Nephron progenitor cell (in vitro differentiated cells): ENCODE measurements at regions not wholly inside any gene's neighbourhood (a gene's known extent, or its start where the extent isn't known, plus 50 kb on each side); places are given as distances from the start of the nearest gene placed in this dataset.
"Not testable (repeated sequence)": the region's sequence is repeated elsewhere in the genome, so short reads cannot be mapped to it uniquely, and the experiment has no call there.

Experiments used
- DNase-seq: peaks from one replicate; pipeline ENCODE4 v3.0.0; 2021
- H3K27ac Mint-ChIP-seq: 2 replicates; pipeline ENCODE4 v1.8.0; 2021; ENCODE audit warnings: mild to moderate bottlenecking, moderate library complexity, mixed read lengths
- H3K27me3 Mint-ChIP-seq: 2 replicates; pipeline ENCODE4 v1.8.0; 2021; ENCODE audit warnings: mild to moderate bottlenecking, low read depth, mixed read lengths; ENCODE audit not compliant: poor library complexity
- H3K36me3 Mint-ChIP-seq: 2 replicates; pipeline ENCODE4 v1.8.0; 2021; ENCODE audit warnings: low read depth, mixed read lengths
- H3K4me1 Mint-ChIP-seq: 2 replicates; pipeline ENCODE4 v1.8.0; 2021; ENCODE audit warnings: mixed read lengths
- H3K4me3 Mint-ChIP-seq: 2 replicates; pipeline ENCODE4 v1.8.0; 2021; ENCODE audit warnings: mild to moderate bottlenecking, moderate library complexity, mixed read lengths
- H3K9me3 Mint-ChIP-seq: 2 replicates; pipeline ENCODE4 v1.8.0; 2021; ENCODE audit warnings: mild to moderate bottlenecking, moderate library complexity, mixed read lengths
- CTCF ChIP-seq: fragments of 200-600 bp; sonication (generic); IDR thresholded peaks from 2 replicates; pipeline ENCODE4 v1.5.0; 2021; ENCODE audit warnings: antibody characterized with exemption

DNA sequence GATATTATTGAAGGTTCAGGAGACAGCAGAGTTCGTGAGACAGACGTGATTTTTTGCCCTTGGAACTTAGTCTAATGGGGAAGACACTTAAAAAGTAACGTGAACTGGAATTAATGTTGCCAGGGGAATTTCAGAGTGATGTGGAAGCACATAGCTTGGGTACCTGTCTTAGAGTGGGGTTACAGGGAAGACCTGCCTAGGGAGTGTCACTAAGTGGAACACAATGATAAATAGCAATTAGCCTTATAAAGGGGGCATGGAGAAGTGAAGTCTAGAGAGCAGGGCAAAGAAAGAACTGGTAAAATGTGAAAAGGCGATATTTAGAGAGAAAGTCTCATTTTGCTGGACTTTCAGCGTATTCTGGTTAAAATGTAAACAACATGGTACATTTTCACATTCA, 306.0 kb upstream of the TCF4 start:
- Mint-ChIP-seq H3K4me1 (peaks cover 21% of the 10 kb centered on the region), H3K36me3 (peaks cover 5% of the 10 kb centered on the region), H3K4me3 (peak overlapping the region; percentile 81), H3K27ac (peak overlapping the region; percentile 27), H3K9me3 (peaks cover 15% of the 10 kb centered on the region), H3K27me3 (no peaks in the 10 kb centered on the region)
- no peak for DNase-seq
- TF ChIP-seq CTCF, result no peak

- H3K27ac Mint-ChIP-seq, result peak overlapping the region; percentile 90
- not testable (repeated sequence) for H3K36me3 Mint-ChIP-seq, H3K27me3 Mint-ChIP-seq, DNase-seq
- peaks cover 21% of the 10 kb centered on the region for H3K4me1 Mint-ChIP-seq
- H3K9me3 Mint-ChIP-seq, result peaks cover 15% of the 10 kb centered on the region
- H3K4me3 Mint-ChIP-seq, result peak overlapping the region; percentile 81
These were observed 305.1 kb upstream of the TCF4 start for GRCh38 chr18:55892862-55893813.

GRCh38 chr18:55886886-55887285, 298.9 kb upstream of the TCF4 start:
- Mint-ChIP-seq H3K36me3 (no peaks in the 10 kb centered on the region), H3K9me3 (peaks cover 12% of the 10 kb centered on the region), H3K27ac (no peak overlapping the region), H3K27me3 (no peaks in the 10 kb centered on the region), H3K4me1 (no peaks in the 10 kb centered on the region), H3K4me3 (no peak overlapping the region)
- TF ChIP-seq CTCF, result no peak
- no peak for DNase-seq

DNA sequence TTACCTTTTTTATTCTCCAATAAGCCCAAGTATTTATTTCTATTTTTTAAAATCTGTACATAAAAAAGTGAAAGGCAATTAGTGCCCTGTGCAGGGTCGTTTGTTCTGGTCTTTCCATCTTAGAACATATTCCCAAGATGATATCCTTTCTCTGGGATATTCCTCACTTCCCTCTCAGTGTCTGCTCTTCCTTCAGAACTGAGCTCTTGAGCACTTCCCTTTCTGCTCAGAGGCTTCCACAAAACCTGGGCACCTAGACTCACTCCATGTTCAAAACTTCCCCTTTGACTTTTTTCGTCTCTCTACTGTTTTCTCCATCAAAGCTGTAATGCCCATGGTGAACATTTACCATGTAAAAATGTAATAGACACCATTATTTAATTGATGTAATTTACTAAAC, 296.5 kb upstream of the TCF4 start:
- Mint-ChIP-seq H3K36me3 (no peaks in the 10 kb centered on the region), H3K9me3 (peaks cover 6% of the 10 kb centered on the region), H3K27ac (no peak overlapping the region), H3K4me3 (no peak overlapping the region), H3K4me1 (no peaks in the 10 kb centered on the region), H3K27me3 (no peaks in the 10 kb centered on the region)
- no peak for DNase-seq
- TF ChIP-seq CTCF, result no peak

GRCh38 chr18:55880617-55881016, 292.6 kb upstream of the TCF4 start:
- Mint-ChIP-seq H3K36me3 (no peaks in the 10 kb centered on the region), H3K27me3 (peaks cover 2% of the 10 kb centered on the region), H3K4me3 (no peak overlapping the region), H3K27ac (no peak overlapping the region), H3K4me1 (peaks cover 2% of the 10 kb centered on the region), H3K9me3 (no peaks in the 10 kb centered on the region)
- no peak for DNase-seq
- no peak for TF ChIP-seq CTCF

- Mint-ChIP-seq H3K27me3 (peaks cover 2% of the 10 kb centered on the region), H3K9me3 (no peaks in the 10 kb centered on the region), H3K27ac (no peak overlapping the region), H3K36me3 (no peaks in the 10 kb centered on the region), H3K4me3 (no peak overlapping the region), H3K4me1 (peaks cover 6% of the 10 kb centered on the region)
- no peak for TF ChIP-seq CTCF
- DNase-seq, result no peak
These were observed 291.3 kb upstream of the TCF4 start for GRCh38 chr18:55879331-55879730.
